LHCN-M2 (cell line): ENCODE measurements at regions not wholly inside any gene's neighbourhood (a gene's known extent, or its start where the extent isn't known, plus 50 kb on each side); places are given as distances from the start of the nearest gene placed in this dataset.
"Not testable (repeated sequence)": the region's sequence is repeated elsewhere in the genome, so short reads cannot be mapped to it uniquely, and the experiment has no call there.

Source experiments
- DNase-seq: peaks from one replicate; pipeline ENCODE4 v3.0.0-alpha.2; 2012; ENCODE audit warnings: low read depth

DNA sequence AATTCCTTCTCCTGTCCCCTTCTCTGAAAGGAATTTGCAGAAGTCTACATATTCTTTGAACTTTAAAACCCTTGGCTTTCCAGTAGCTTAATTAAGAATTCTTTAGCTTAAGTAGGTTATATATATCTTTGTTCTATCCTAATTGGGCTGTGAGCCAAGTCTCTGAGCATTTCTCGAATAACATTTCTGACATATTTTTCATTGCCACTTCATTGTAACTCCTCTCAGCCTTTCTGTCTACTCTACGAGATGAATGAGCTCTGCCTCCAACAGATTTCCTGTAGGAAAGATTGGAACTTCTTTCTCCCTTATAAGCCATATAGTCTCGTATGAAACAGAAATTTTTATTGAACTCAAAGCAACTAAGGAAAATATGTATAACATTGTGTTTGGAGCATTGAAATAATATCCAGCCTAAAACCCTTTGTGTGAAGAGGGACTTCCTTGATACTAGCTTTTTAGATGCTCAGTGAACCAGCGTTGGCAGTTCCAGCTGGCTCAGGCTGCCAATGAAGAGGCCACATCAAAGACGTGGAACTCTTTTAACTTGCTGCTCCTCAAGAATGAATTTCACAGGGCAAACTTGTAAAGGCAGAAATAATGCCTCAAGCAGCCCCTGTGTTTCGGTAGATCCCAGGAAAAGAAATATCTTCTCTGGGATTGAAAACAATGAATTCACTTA is 87.7 kb upstream of the NOX3 start:
- DNase-seq = no peak

GRCh38 chr6:155542036-155542435 is 86.4 kb upstream of the NOX3 start:
- no peak for DNase-seq

DNA sequence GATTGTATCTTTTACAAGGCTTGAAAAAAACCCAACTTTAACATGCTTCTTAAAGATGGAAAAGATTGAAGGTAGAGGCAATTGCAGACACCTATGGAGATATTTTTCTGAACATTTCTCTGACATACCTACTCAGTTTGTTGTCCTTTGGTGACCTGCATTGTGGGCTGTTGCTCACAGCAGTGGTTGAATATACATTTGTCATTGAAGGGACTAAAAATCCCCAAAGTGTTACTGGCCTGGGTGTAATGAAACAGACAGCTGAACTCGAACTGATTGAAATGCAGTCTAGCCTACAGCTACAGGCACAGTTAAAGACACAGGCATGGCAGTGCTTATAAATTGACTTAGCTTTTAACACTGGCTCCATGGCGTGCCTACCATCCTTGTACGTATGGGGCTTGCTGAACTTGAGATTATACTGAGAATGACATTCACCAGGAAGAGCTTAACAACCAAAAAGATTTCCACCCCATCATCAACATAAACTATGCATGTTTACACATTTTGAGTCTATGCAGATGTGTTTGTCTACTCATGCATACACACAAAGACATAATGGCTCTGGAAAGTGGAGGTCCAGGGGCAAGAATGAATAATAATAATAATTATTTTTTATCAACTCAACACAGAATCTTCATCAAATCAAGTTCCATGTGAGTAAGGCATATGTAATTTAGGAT is 83.2 kb upstream of the NOX3 start:
- DNase-seq = no peak

DNA sequence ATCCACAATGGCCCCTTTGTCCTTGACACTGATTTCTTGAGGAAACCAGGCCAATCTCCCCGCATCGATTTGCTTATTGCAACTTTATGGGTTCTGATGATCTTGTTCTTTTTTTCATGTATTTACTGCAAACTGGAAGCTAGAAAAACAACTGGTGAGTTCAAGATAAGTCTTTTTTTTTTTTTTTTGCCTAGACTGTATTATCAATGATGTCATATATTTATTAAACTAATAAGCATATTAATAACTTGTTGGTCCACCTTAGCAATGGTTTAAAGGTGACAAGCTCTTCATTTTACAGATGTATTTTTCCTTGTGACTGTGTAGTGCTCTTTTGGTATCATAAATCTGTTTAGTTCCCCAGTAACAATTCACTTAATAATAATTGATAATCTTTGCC is 79.0 kb upstream of the NOX3 start:
- no peak for DNase-seq

DNA sequence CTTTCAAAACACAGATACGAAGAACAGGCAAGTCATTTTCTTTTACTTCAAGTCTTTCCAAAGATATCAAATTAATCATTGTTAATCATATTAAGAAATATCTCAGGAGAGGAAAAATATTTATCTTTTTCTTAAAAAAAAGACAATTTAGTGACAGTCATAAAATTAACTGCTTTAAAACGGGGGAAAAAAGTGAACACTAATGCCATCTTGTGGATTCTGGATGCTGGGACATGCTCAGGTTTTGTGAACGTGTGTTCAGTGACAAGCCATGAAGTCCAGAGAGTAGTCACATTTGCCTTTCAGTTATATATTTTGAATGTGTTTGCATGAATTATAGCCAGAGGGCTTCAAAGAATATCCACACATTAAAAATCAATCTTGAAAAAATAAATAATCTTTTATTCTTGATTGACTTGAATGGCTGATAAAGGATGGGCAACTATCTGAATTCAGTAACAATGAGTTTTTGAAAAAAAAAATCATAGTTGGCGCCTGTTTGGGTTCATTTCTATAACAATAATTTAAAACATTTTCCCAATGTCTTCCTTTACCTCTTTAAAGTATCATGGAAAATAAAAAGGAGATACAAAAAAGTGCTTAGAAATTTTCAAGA is 74.7 kb upstream of the NOX3 start:
- peak; percentile 57 for DNase-seq

- DNase-seq = not testable (repeated sequence)
These were observed 74.2 kb upstream of the NOX3 start for GRCh38 chr6:155529814-155530213.

GRCh38 chr6:155528982-155529453 is 73.4 kb upstream of the NOX3 start:
- peak; percentile 92 for DNase-seq

GRCh38 chr6:155528335-155528734 is 72.7 kb upstream of the NOX3 start:
- DNase-seq = no peak

DNA sequence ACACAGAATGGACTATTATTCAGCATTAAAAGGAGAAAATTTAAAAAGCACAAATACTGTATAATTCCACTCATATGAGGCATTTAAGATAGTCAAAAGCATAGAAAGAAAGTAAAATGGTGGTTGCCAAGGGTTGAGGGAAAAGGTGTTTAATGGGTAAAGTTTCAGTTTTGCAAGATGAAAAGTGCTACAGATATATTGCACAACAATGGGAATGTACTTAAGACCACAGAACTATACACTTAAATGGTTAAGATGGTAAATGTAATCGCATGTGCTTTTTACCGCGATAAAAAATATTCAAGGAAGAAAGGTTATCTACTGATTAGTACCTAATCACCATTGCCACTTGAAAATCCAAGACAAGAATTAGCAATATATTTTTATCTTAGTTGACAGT is 71.8 kb upstream of the NOX3 start:
- no peak for DNase-seq

DNA sequence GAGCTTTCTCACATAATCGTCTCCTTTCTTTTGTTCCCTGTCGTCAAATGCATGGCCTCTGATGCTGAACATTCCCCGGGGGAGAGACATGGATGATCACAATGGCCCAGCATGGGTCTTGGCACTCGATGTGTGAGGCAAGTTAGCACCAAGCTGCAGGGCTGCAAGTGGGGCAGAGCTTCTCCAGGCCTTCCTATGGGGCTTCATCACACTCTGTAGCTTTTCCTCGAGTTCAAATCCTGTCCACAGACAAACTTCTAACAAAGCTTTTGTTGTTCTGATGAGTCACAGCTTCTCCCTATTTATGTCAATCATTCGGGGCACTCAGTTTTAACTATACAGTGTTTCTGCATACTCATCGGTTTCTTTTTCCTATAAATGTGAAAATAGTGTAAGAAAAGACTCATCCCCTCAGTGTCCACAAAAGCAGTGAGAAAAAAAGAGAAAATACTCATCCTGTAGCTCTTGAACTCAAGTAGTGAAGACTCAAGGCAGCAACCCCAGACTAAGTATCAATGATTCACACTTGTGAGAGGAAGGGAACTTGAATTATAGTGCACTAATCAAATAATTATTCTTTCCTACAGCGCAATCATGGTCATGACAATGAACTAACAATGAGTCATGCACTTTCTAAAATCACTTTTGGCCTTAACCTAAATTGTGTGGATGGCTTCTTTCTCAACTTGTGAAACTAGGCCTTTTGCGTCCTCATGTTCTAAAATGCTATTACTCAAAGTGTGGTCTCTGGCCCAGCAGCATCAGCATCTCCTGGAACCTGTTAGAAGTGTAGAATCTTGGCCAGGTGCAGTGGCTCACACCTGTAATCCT is 68.4 kb upstream of the NOX3 start:
- DNase-seq = peak; percentile 49

DNA sequence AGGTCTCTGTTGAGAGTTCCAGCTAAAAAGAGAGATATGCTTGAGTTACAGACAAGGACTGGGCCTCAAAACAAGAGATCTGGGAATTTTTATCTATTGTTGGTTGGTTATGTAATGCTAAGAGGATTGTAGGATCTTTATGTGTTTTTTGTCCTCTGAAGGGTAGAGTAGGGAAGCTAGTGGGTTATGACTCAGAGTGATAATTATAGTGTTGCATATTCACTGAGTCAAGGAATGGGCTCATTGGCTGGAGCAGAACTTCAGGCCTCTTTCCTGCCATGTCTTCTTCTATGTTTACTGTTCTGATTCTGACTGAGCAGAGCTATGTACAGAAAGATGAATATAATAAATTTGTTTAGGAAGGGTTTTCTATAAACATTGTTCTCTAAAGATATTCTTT is 66.1 kb upstream of the NOX3 start:
- DNase-seq = peak; percentile 55

GRCh38 chr6:155520078-155520477 is 64.4 kb upstream of the NOX3 start:
- DNase-seq = no peak

GRCh38 chr6:155519176-155519738 is 63.6 kb upstream of the NOX3 start:
- DNase-seq = no peak

GRCh38 chr6:155517294-155517693 is 61.7 kb upstream of the NOX3 start:
- DNase-seq = no peak

GRCh38 chr6:155510879-155511278 is 55.2 kb upstream of the NOX3 start:
- DNase-seq = no peak

GRCh38 chr6:155509743-155510475 is 54.3 kb upstream of the NOX3 start:
- DNase-seq = no peak

- no peak for DNase-seq
These were observed 50.0 kb upstream of the NOX3 start for GRCh38 chr6:155505608-155505989.
